Activated CD4-positive, alpha-beta T cell treated with anti-CD3 and anti-CD28 coated beads for 24 hours (primary cell): ENCODE measurements at regions not wholly inside any gene's neighbourhood (a gene's known extent, or its start where the extent isn't known, plus 50 kb on each side); places are given as distances from the start of the nearest gene placed in this dataset.

Experiments used
- DNase-seq, 2 donors: peaks; one replicate each; pipeline ENCODE4 v3.0.0-alpha.2; 2020; ENCODE audit warnings: low read depth in 2 of 2

GRCh38 chr1:189496768-189497167, 980.9 kb downstream of the BRINP3 start:
- no peak for DNase-seq

GRCh38 chr1:189499736-189500135, 977.9 kb downstream of the BRINP3 start:
- DNase-seq, result no peak

- DNase-seq, result no peak
These were observed 976.9 kb downstream of the BRINP3 start for GRCh38 chr1:189500778-189501177.

- DNase-seq, result no peak
These were observed 966.8 kb downstream of the BRINP3 start for GRCh38 chr1:189510827-189511226.

GRCh38 chr1:189513091-189513490, 964.6 kb downstream of the BRINP3 start:
- DNase-seq, result no peak

GRCh38 chr1:189522441-189522840, 955.2 kb downstream of the BRINP3 start:
- no peak for DNase-seq

- no peak for DNase-seq
These were observed 953.2 kb downstream of the BRINP3 start for GRCh38 chr1:189524501-189524900.

- no peak for DNase-seq
These were observed 947.5 kb downstream of the BRINP3 start for GRCh38 chr1:189530162-189530561.

GRCh38 chr1:189538271-189538670, 939.4 kb downstream of the BRINP3 start:
- no peak for DNase-seq

- DNase-seq, result no peak
These were observed 927.2 kb downstream of the BRINP3 start for GRCh38 chr1:189550498-189550897.

- no peak for DNase-seq
These were observed 913.9 kb downstream of the BRINP3 start for GRCh38 chr1:189563784-189564183.

- DNase-seq, result no peak
These were observed 909.8 kb downstream of the BRINP3 start for GRCh38 chr1:189567890-189568289.

GRCh38 chr1:189596197-189596596, 881.5 kb downstream of the BRINP3 start:
- no peak for DNase-seq

- DNase-seq, result no peak
These were observed 880.6 kb downstream of the BRINP3 start for GRCh38 chr1:189597083-189597482.

- no peak for DNase-seq
These were observed 872.4 kb downstream of the BRINP3 start for GRCh38 chr1:189605226-189605625.

- DNase-seq, result no peak
These were observed 871.6 kb downstream of the BRINP3 start for GRCh38 chr1:189606047-189606446.

- no peak for DNase-seq
These were observed 870.7 kb downstream of the BRINP3 start for GRCh38 chr1:189606795-189607476.

GRCh38 chr1:189607477-189608096, 870.1 kb downstream of the BRINP3 start:
- no peak for DNase-seq

- no peak for DNase-seq
These were observed 868.5 kb downstream of the BRINP3 start for GRCh38 chr1:189609167-189609566.

- DNase-seq, result no peak
These were observed 860.8 kb downstream of the BRINP3 start for GRCh38 chr1:189616893-189617292.

GRCh38 chr1:189619682-189620332, 857.9 kb downstream of the BRINP3 start:
- no peak for DNase-seq

GRCh38 chr1:189620471-189620870, 857.2 kb downstream of the BRINP3 start:
- no peak for DNase-seq

GRCh38 chr1:189623336-189623735, 854.3 kb downstream of the BRINP3 start:
- no peak for DNase-seq
